ENCODE measurements at regions not wholly inside any gene's neighbourhood (a gene's known extent, or its start where the extent isn't known, plus 50 kb on each side); places are given as distances from the start of the nearest gene placed in this dataset.
"Not testable (repeated sequence)": the region's sequence is repeated elsewhere in the genome, so short reads cannot be mapped to it uniquely, and the experiment has no call there.

DNA sequence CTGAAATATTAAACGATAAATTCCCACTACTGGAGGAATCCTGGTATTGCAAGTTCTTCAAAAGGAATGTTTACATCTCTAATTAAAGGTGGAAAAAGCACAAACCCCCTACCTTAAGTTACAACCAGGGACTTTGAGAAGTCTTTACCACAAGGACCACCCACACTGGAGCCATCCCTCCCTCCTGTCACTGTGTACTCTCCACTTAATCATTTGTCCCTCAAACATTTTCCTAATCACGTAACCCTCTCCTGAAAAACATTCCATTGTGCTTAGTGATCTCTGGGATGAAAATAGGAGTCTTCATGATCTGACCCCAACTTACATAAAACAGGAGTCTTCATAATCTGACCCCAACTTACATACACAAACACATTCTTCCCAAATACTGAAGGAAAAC lies 85.7 kb downstream of the SUCLG1 start:
- no peak for DNase-seq
- in situ Hi-C loops (cut with MboI; ENCODE audit: low pct_unique_long_range_greater_than_20kb, low sequenced_read_pairs), result no loop called here

- DNase-seq, result no peak
- in situ Hi-C loops (cut with MboI; ENCODE audit: low pct_unique_long_range_greater_than_20kb, low sequenced_read_pairs), result no loop called here
Observed at GRCh38 chr2:84362541-84362940, 96.5 kb downstream of the SUCLG1 start.

DNA sequence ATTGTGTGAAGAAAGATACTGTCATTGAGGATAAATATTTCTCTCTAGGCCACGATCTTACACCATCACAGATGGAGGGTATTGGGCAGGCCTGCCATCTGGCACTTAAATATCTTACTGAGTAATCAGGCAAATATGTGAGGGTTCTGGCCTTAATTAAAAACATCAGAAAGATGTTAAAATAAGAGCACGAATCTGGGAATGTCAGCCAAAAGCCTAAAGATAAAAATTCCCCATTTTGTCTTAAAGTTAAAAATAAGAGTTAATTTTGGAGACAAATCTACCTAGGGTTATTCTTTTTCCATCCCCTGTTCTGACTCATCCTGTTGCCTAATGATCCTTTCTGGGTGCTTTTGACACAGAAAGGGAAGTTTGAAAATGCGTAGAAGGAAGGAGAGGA lies 121.0 kb downstream of the SUCLG1 start:
- DNase-seq, result no peak
- in situ Hi-C loops (cut with MboI; ENCODE audit: low pct_unique_long_range_greater_than_20kb, low sequenced_read_pairs), result no loop called here

DNA sequence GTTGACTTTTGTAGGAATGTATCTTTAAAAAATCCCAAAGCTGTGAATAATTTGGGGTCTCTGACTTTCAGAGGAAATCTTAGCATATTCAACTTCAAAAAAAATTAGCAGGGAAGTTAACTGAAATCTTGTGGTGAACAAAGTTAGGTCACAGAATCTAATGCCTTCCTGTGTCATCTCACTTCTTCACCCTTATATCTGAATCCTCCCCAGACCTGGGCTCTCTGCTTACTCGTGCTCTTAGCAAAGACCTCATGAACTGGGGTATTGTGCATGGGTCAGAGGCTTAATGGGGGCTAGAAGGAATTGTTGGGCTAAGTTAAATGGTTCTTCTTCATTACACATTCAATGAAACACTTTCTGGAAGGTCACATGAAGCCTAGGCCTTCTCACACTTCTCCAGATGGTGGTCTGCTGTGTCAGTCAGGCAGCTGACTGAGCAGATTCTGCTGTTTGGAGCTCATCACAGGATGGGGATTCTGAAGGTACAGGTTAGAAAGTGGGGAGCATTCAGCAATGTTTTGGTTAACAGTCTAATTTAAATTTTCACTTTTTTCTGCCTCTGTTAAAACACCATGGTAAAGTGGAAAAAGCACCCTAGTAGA lies 131.3 kb downstream of the SUCLG1 start:
- DNase-seq, result no peak
- in situ Hi-C loops (cut with MboI; ENCODE audit: low pct_unique_long_range_greater_than_20kb, low sequenced_read_pairs), result no loop called here

DNA sequence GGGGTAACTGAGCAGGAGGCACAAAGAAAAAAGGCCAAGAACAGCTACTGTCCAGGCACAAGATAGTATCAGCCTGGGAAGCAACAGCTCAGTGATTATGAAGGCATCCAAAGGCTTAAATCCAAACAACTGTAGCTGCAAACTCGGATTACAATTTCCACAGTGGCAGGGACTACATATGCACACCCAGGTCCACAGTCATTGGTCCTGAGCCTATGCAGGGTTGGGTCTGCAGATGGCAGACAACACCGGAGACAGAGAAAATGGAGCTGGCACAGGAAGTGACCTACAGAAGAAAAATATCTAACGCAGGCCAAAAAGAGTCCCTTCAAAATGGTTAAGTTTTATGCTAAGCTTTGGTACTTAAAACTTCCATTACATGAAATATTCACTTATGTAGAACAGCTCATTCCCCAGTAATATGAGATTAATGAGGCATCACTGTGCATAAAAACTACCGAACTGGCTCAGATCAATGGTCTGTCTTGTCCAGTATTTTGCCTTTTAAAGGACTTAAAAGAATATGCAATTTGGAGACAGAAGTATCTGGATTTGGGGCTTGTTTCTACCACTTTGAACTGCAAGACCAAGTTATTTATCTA lies 132.1 kb downstream of the SUCLG1 start:
- DNase-seq, result no peak
- in situ Hi-C loops (cut with MboI; ENCODE audit: low pct_unique_long_range_greater_than_20kb, low sequenced_read_pairs), result no loop called here

DNA sequence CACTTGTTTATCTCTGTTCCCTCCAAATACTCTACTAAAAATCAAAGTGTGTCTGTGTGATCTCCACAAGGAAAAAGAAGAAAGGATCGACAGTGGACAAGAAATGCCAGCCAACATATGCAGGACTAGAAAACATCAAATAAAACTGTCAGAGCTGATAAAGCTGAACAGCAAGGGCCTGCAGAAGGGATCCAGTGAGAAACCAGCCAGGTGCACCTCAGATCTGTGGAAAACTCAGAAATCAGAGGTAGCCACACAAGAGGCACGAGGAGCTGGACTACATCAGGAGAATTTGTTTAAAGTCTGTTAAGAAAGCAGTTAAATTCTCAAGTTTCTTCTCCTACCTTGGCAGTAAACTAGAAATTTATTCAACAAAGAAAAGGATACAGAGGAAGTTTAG lies 135.2 kb downstream of the SUCLG1 start:
- in situ Hi-C loops (cut with MboI; ENCODE audit: low pct_unique_long_range_greater_than_20kb, low sequenced_read_pairs), result no loop called here

GRCh38 chr2:84320940-84321339 lies 138.1 kb downstream of the SUCLG1 start:
- DNase-seq, result no peak
- in situ Hi-C loops (cut with MboI; ENCODE audit: low pct_unique_long_range_greater_than_20kb, low sequenced_read_pairs), result no loop called here

More for the DNA sequence above, 135.2 kb downstream of the SUCLG1 start:
- DNase-seq, result no peak

DNA sequence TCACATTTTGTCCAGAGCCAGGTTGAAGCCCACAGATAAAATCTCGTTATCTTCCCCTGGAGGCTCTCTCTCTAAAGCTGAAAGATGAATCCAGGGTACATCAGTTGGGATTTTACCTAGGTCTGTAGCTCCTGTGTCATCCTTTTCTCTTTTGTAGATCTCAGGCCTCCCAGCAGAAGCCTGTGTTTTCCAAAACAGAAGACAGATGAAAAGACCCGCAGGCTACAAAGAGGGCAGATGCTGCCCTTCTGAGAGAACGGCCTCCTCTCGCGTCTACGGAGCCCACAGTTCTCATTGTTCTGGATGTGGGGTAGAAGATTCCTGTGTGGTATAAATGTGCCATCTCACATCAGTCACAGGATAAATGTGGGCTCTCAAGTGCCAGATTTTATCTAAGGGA lies 139.5 kb downstream of the SUCLG1 start:
- no peak for DNase-seq
- in situ Hi-C loops (cut with MboI; ENCODE audit: low pct_unique_long_range_greater_than_20kb, low sequenced_read_pairs), result no loop called here

DNA sequence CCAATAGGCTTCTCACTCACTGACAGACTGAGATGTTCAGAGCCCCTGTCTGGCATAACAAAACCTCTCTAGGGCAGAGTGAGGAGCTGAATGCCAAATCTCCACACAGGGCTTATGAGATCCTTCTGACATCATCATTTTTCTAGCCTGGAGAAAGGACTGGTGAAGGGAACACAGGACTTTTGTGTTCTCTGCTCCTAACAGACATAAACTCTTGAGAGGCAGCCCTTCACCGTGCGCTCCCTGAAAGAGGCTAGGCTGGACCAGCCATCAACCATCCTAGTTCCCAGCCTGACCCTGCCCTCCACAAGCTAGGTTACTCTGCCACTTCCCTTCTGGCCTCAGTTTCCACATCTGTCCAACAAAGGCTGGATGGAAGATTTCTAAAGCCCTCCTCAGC lies 141.9 kb downstream of the SUCLG1 start:
- in situ Hi-C loops (cut with MboI; ENCODE audit: low pct_unique_long_range_greater_than_20kb, low sequenced_read_pairs), result no loop called here
- DNase-seq, result no peak

DNA sequence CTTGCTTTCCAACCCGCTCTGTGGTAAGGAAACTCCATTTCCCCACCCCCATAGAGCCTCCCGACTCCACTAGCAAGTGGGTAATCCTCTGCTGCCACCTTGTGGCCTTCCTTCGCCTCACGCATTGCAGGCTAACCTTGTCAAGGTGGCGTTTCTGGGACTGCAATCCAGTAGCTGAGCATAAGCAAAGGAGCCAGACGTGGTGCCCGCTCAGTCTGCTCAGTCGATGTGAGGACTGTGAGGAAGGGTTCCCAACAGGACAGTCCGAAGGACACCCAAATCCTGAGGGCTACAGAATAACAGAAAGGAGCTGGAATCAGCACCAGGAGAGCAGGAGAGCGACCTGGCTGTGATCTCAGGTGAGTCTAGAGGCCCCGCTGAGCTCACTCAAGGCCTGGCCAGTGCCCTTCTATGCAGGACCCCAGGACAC lies 144.2 kb downstream of the SUCLG1 start:
- in situ Hi-C loops (cut with MboI; ENCODE audit: low pct_unique_long_range_greater_than_20kb, low sequenced_read_pairs), result no loop called here
- DNase-seq, result peak; percentile 79

GRCh38 chr2:84314250-84314649 lies 144.8 kb downstream of the SUCLG1 start:
- in situ Hi-C loops (cut with MboI; ENCODE audit: low pct_unique_long_range_greater_than_20kb, low sequenced_read_pairs), result no loop called here
- DNase-seq, result no peak

DNA sequence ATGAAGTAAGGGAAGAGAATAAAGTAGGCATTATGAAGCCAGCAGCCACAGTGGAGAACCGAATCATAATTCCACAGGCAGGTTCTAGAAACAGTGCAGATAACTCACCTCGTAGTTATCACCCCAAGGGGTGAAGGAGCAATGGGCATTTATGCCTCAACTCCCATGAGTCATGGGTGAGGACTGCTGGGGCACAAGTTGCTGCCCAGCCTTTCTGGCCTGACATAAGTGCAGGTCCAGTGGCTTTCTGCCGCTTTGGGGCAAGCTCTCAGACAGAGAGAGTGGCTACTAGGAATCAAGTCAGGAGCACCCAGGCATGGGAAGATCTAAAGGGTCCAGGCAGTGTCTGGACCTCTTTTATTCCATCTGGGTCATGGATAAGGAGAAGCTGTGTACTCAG lies 149.8 kb downstream of the SUCLG1 start:
- in situ Hi-C loops (cut with MboI; ENCODE audit: low pct_unique_long_range_greater_than_20kb, low sequenced_read_pairs), result no loop called here

GRCh38 chr2:84306361-84306760 lies 152.7 kb downstream of the SUCLG1 start:
- no peak for DNase-seq
- in situ Hi-C loops (cut with MboI; ENCODE audit: low pct_unique_long_range_greater_than_20kb, low sequenced_read_pairs), result no loop called here

More for the DNA sequence above, 149.8 kb downstream of the SUCLG1 start:
- DNase-seq, result no peak

DNA sequence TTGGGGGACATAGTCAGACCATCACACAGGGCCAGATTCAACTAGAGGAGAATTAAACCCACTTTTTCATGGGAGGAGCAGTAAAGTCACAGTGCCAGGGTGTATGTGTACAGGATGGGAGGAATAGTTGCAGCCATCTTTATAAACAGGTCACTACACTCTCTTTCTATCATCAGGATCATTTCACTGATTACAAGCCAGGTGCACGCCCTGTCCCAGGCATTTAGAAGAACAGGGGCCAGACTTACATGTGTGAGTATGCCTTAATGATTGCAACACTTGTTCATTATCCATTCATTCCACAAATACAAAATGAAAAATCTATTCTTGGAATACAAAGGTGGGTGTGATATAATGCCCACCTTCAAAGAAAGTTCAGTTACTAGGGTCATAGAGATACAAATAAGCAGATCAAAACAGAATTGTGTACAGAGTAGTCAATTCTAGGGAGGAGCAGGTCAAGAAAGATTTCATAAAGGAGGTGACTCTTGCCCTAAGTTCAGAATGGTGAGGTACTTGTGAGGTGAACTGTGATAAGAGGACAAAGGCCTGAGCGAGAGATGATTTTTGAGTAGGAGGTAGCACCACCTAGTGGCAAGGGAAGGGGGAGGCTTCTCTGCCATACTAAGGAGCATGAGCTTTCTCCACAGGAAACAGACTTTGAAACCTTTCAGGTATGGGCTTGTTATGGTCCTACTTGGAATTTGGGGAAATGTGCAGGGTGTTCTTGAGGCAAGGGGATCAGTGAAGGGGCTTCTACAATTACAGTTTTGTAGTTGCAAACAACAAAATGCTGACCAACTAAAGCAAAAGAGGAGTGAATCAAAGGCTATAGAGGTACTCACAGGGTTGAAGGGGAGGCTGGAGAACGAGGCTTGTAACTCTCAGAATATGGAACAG lies 156.3 kb downstream of the SUCLG1 start:
- in situ Hi-C loops (cut with MboI; ENCODE audit: low pct_unique_long_range_greater_than_20kb, low sequenced_read_pairs), result no loop called here
- peak; percentile 66 for DNase-seq

GRCh38 chr2:84301717-84302116 lies 157.4 kb downstream of the SUCLG1 start:
- in situ Hi-C loops (cut with MboI; ENCODE audit: low pct_unique_long_range_greater_than_20kb, low sequenced_read_pairs), result no loop called here
- DNase-seq, result no peak

DNA sequence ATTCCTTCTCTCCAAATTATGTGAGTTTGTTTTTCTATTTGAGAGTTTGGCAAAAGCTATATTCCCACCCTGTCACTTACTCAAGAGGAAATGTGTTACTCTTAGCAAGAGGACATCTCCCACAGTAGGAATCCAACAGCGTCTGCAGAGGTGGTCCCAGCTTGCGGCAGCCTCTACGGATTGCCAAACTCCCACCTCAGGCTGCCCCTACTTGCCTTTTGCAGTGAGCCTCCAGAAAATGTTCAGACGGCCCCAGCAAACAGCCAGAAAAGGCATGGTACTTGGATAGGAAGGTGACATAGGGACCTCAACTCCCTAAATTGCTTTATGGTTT lies 158.4 kb downstream of the SUCLG1 start:
- in situ Hi-C loops (cut with MboI; ENCODE audit: low pct_unique_long_range_greater_than_20kb, low sequenced_read_pairs), result no loop called here
- DNase-seq, result no peak

DNA sequence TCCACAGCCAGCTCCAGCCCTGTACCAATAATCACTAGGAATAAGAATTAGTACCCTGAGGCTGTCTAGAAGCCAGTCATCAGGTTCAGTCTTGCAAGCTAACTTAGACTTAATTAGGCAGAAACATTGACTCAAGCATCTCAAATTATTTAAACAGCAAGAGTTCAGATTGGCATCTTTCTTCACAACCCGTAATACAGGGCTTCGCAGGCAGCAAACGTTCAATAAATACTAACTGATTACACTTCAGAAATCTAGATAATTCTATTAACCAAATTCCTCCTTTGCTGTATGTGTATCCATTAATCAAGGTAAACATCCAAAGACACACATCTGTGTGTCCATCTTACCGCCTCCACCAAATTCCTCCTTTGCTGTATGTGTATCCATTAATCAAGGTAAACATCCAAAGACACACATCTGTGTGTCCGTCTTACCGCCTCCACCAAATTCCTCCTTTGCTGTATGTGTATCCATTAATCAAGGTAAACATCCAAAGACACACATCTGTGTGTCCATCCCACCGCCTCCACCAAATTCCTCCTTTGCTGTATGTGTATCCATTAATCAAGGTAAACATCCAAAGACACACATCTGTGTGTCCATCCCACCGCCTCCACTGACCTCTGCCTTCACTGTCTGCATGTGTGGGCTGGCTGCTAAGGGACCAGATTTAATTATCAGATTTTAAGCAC lies 158.9 kb downstream of the SUCLG1 start:
- DNase-seq; in situ Hi-C loops (cut with MboI; ENCODE audit: low pct_unique_long_range_greater_than_20kb, low sequenced_read_pairs): not testable (repeated sequence)

- in situ Hi-C loops (cut with MboI; ENCODE audit: low pct_unique_long_range_greater_than_20kb, low sequenced_read_pairs), result no loop called here
- DNase-seq, result no peak
Observed at GRCh38 chr2:84299211-84299775, 159.8 kb downstream of the SUCLG1 start.

GRCh38 chr2:84297155-84297554 lies 161.9 kb downstream of the SUCLG1 start:
- in situ Hi-C loops (cut with MboI; ENCODE audit: low pct_unique_long_range_greater_than_20kb, low sequenced_read_pairs), result no loop called here

More at GRCh38 chr2:84297155-84297554, 161.9 kb downstream of the SUCLG1 start:
- DNase-seq, result no peak
